Cardiac fibroblast (primary cell): ENCODE measurements at regions not wholly inside any gene's neighbourhood (a gene's known extent, or its start where the extent isn't known, plus 50 kb on each side); places are given as distances from the start of the nearest gene placed in this dataset.

Source experiments
- DNase-seq, 2 donors: peaks; one replicate each; pipeline versions ENCODE4 v3.0.0 to v3.0.0-alpha.2; 2010; ENCODE audit warnings: low read depth in 2 of 2
- H3K4me3 ChIP-seq, 2 donors: replicated peaks in 1 of 2; 1 replicate in 1 of 2; 2 replicates in 1 of 2; pipeline ENCODE4 v1.5.1; 2011; ENCODE audit warnings: low read depth in 2 of 2, low read length in 2 of 2, mild to moderate bottlenecking in 2 of 2, moderate library complexity in 1 of 2
- CTCF ChIP-seq: IDR thresholded peaks from one replicate; pipeline ENCODE4 v1.5.1; 2011; ENCODE audit warnings: low read depth, mild to moderate bottlenecking, low read length, inconsistent platforms

- H3K4me3 ChIP-seq = no peak overlapping the region
- TF ChIP-seq CTCF = no peak
- DNase-seq = no peak
These were observed 549.7 kb downstream of the TRIML1 start for GRCh38 chr4:188688956-188689355.

- DNase-seq = peak in 1 of 2 donors; percentile 65
- H3K4me3 ChIP-seq = no peak overlapping the region
- TF ChIP-seq CTCF = no peak
These were observed 552.6 kb downstream of the TRIML1 start for GRCh38 chr4:188691811-188692210.

GRCh38 chr4:188695261-188695660 is 556.0 kb downstream of the TRIML1 start:
- no peak for TF ChIP-seq CTCF
- no peak overlapping the region for H3K4me3 ChIP-seq
- no peak for DNase-seq

- DNase-seq = no peak
- no peak for TF ChIP-seq CTCF
- no peak overlapping the region for H3K4me3 ChIP-seq
These were observed 558.0 kb downstream of the TRIML1 start for GRCh38 chr4:188697243-188697642.

- TF ChIP-seq CTCF = no peak
- DNase-seq = no peak
- no peak overlapping the region for H3K4me3 ChIP-seq
These were observed 562.7 kb downstream of the TRIML1 start for GRCh38 chr4:188701952-188702351.

- no peak for TF ChIP-seq CTCF
- no peak overlapping the region for H3K4me3 ChIP-seq
- no peak for DNase-seq
These were observed 565.0 kb downstream of the TRIML1 start for GRCh38 chr4:188704288-188704687.

- no peak overlapping the region for H3K4me3 ChIP-seq
- no peak for TF ChIP-seq CTCF
- peak in 1 of 2 donors; percentile 25 for DNase-seq
These were observed 567.8 kb downstream of the TRIML1 start for GRCh38 chr4:188707036-188707435.
